Esophagus muscularis mucosa (tissue), 4 donors: ENCODE measurements at regions not wholly inside any gene's neighbourhood (a gene's known extent, or its start where the extent isn't known, plus 50 kb on each side); places are given as distances from the start of the nearest gene placed in this dataset.

Experiments
- EP300 ChIP-seq: sonication (generic); formaldehyde crosslinking; IDR thresholded peaks from one replicate; pipeline ENCODE4 v1.6.1; 2017; ENCODE audit warnings: antibody characterized with exemption
- POLR2A ChIP-seq: fragments of 450-650 bp; IDR thresholded peaks from one replicate; pipeline ENCODE4 v1.6.1; 2017; ENCODE audit warnings: antibody characterized with exemption, moderate library complexity, mild to moderate bottlenecking, low read depth
- POLR2AphosphoS5 ChIP-seq, 2 donors: sonication (generic); formaldehyde crosslinking; IDR thresholded peaks; one replicate each; pipeline ENCODE4 v1.6.1; 2017; ENCODE audit warnings: antibody characterized with exemption in 2 of 2
- TF ChIP-seq, protein P1 (sequence below), 3 experiments: fragments of 200-600 bp in 2 of 3; fragments of 450-650 bp in 1 of 3; sonication (generic) in 2 of 3; IDR thresholded peaks; one replicate each; pipeline ENCODE4 v1.5.1; 2017 to 2019; ENCODE audit warnings: antibody characterized with exemption in 3 of 3, mild to moderate bottlenecking in 2 of 3, moderate library complexity in 1 of 3

DNA sequence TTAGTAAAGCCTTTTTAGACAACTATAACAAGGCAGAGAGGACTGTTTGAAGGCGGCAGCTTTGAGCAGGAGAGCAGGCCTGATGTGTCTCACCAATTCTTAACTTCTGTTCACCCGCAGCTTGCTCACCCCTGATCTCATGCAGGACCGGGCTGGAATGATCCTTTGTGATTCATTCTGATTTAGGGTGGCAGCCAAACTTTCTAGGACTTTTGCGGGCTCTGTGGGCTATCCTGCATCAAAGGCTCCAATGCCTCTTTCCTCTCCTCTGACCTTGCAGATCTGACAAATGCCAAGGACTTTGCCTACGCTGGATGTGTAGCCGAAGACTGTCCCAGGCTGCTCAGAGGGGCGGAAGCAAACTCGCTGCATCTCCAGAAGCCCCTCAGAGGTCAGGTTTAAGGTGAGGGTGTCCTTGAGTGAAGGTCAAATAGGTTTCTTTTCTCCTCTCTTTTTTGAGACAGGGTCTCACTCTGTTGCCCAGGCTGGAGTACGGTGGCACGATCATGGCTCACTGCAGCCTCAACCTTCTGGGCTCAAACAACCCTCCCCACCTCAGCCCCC, 72.3 kb downstream of the VEGFA start:
- TF ChIP-seq POLR2A (no peak), EP300 (no peak), POLR2AphosphoS5 (IDR thresholded peaks at IDR 0.05) (no peak)
- TF ChIP-seq, protein P1, sequence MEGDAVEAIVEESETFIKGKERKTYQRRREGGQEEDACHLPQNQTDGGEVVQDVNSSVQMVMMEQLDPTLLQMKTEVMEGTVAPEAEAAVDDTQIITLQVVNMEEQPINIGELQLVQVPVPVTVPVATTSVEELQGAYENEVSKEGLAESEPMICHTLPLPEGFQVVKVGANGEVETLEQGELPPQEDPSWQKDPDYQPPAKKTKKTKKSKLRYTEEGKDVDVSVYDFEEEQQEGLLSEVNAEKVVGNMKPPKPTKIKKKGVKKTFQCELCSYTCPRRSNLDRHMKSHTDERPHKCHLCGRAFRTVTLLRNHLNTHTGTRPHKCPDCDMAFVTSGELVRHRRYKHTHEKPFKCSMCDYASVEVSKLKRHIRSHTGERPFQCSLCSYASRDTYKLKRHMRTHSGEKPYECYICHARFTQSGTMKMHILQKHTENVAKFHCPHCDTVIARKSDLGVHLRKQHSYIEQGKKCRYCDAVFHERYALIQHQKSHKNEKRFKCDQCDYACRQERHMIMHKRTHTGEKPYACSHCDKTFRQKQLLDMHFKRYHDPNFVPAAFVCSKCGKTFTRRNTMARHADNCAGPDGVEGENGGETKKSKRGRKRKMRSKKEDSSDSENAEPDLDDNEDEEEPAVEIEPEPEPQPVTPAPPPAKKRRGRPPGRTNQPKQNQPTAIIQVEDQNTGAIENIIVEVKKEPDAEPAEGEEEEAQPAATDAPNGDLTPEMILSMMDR (IDR thresholded peaks at IDR 0.05): no peak
